GM12864 (cell line): ENCODE measurements at regions not wholly inside any gene's neighbourhood (a gene's known extent, or its start where the extent isn't known, plus 50 kb on each side); places are given as distances from the start of the nearest gene placed in this dataset.

ENCODE experiments used
- DNase-seq: peaks from one replicate; pipeline ENCODE4 v3.0.0-alpha.2; 2011; ENCODE audit warnings: low read depth
- H3K4me3 ChIP-seq: 2 replicates; pipeline ENCODE4 v1.5.1; 2011; ENCODE audit warnings: mild to moderate bottlenecking, low read depth, low read length, control low read depth
- CTCF ChIP-seq: IDR thresholded peaks from 2 replicates; pipeline ENCODE4 v1.5.1; 2011; ENCODE audit warnings: low read depth, mild to moderate bottlenecking, moderate library complexity, low read length, control low read depth, inconsistent platforms; ENCODE audit errors: missing control alignments

DNA sequence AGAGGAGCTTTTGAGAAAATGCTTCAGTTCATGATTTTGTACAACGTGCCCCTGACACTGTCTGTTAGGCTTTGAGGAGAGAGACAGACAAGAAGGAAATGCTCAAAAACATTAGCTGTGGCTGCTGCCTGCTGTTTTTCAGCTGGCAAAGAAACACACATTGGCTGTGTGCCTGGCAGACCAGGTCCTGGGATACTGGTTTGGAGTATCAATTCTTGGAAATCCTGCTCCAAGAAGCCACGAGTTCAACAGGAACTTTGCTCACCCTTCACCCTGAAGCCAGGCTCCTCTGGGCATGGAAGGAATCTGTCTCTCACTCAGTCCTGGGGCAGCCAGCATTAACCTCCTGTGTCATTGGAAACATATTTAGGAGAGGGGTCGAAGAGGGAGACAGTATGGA lies 245.5 kb downstream of the AUH start:
- H3K4me3 ChIP-seq, result no peak overlapping the region
- TF ChIP-seq CTCF, result no peak
- DNase-seq, result no peak

GRCh38 chr9:91116711-91117110 lies 245.0 kb downstream of the AUH start:
- no peak for DNase-seq
- H3K4me3 ChIP-seq, result no peak overlapping the region
- no peak for TF ChIP-seq CTCF

- DNase-seq, result no peak
- H3K4me3 ChIP-seq, result no peak overlapping the region
- TF ChIP-seq CTCF, result no peak
These were observed 244.2 kb downstream of the AUH start for GRCh38 chr9:91117474-91117891.

- DNase-seq, result no peak
- no peak for TF ChIP-seq CTCF
- H3K4me3 ChIP-seq, result no peak overlapping the region
These were observed 243.6 kb downstream of the AUH start for GRCh38 chr9:91117959-91118703.

DNA sequence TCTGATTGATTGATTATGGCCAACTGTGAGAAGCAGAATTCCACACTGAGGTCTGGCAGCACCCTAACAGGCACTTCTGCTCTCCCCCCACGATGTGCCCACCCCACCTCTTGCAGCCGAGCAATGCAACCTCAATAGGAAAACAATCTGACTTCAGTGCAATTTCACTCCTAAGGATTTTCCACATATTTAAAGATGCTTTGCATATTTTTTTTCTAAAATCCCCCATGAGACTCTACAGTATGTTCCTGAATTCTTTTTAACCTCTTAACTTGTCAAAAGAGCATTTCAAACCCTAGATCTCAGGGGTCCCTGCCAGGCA lies 243.1 kb downstream of the AUH start:
- no peak overlapping the region for H3K4me3 ChIP-seq
- TF ChIP-seq CTCF, result no peak
- no peak for DNase-seq

GRCh38 chr9:91119142-91119541 lies 242.6 kb downstream of the AUH start:
- TF ChIP-seq CTCF, result no peak
- DNase-seq, result no peak
- no peak overlapping the region for H3K4me3 ChIP-seq

GRCh38 chr9:91119679-91120078 lies 242.0 kb downstream of the AUH start:
- no peak overlapping the region for H3K4me3 ChIP-seq
- no peak for DNase-seq

More at GRCh38 chr9:91119679-91120078, 242.0 kb downstream of the AUH start:
- TF ChIP-seq CTCF, result no peak
